ENCODE measurements at regions not wholly inside any gene's neighbourhood (a gene's known extent, or its start where the extent isn't known, plus 50 kb on each side); places are given as distances from the start of the nearest gene placed in this dataset.

DNA sequence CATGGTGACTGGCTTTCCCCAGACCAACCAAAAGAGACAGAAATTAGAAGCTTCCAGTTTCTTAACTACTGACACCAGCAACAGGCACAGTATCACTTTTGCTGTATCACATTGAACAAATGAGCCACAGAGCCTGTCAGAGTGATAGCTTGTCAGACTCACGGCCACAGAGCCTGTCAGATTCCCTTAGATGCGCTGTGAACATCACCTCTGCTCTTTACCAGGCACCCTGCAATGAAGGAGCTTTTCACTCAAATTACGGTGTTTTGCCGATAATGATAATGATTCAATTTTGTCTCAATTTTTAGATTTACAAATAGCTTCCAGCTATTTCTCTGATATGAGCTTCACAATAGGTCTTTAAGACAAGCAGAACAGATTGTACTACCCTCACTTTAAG is 107.9 kb upstream of the GNG12 start:
- H4K20me1 ChIP-seq (ENCODE audit: low read length) = no peaks in the 10 kb centered on the region
- intact Hi-C loops (cut with micrococcal nuclease) = no loop called here
- H3K36me3 ChIP-seq (ENCODE audit: low read depth, low read length) = no peaks in the 10 kb centered on the region
- H3F3A ChIP-seq (ENCODE audit: low read length, unreplicated experiment) = no peaks in the 10 kb centered on the region
- TF ChIP-seq EZH2phosphoT487 (IDR thresholded peaks at IDR 0.05; ENCODE audit: borderline replicate concordance, low read length) (no peak), EZH2 (IDR thresholded peaks at IDR 0.05; ENCODE audit: low read length, unreplicated experiment) (no peak)
- TF ChIP-seq, protein P1, sequence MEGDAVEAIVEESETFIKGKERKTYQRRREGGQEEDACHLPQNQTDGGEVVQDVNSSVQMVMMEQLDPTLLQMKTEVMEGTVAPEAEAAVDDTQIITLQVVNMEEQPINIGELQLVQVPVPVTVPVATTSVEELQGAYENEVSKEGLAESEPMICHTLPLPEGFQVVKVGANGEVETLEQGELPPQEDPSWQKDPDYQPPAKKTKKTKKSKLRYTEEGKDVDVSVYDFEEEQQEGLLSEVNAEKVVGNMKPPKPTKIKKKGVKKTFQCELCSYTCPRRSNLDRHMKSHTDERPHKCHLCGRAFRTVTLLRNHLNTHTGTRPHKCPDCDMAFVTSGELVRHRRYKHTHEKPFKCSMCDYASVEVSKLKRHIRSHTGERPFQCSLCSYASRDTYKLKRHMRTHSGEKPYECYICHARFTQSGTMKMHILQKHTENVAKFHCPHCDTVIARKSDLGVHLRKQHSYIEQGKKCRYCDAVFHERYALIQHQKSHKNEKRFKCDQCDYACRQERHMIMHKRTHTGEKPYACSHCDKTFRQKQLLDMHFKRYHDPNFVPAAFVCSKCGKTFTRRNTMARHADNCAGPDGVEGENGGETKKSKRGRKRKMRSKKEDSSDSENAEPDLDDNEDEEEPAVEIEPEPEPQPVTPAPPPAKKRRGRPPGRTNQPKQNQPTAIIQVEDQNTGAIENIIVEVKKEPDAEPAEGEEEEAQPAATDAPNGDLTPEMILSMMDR (conservative IDR thresholded peaks at IDR 0.05; ENCODE audit: low read depth, low read length) = no peak
- CTCF ChIA-PET = no interaction called here
- no peak overlapping the region for H2AFZ ChIP-seq (ENCODE audit: low read length)
- H3K27me3 ChIP-seq (ENCODE audit: low read length) = no peaks in the 10 kb centered on the region
- no TSS peak for BruUV-seq (replicated peaks)
- POLR2A ChIA-PET (ENCODE audit: unreplicated experiment) = no interaction called here
- H3K4me1 ChIP-seq (ENCODE audit: insufficient read depth, low read length) = no peaks in the 10 kb centered on the region
- H3K9me3 ChIP-seq (ENCODE audit: low read length) = no peaks in the 10 kb centered on the region
- no peaks in the 10 kb centered on the region for H3K79me2 ChIP-seq (ENCODE audit: low read length)
- no peak for ATAC-seq
- DNase-seq = no peak
- no peak overlapping the region for H3K27ac ChIP-seq (ENCODE audit: low read length)
- H3K4me3 ChIP-seq (ENCODE audit: low read length) = no peak overlapping the region
- no peak overlapping the region for H3K4me2 ChIP-seq (ENCODE audit: low read length)
- H3K9me2 ChIP-seq (replicated peaks; ENCODE audit: low read length) = no peaks in the 10 kb centered on the region
- no peak overlapping the region for H3K9ac ChIP-seq (ENCODE audit: low read length)

DNA sequence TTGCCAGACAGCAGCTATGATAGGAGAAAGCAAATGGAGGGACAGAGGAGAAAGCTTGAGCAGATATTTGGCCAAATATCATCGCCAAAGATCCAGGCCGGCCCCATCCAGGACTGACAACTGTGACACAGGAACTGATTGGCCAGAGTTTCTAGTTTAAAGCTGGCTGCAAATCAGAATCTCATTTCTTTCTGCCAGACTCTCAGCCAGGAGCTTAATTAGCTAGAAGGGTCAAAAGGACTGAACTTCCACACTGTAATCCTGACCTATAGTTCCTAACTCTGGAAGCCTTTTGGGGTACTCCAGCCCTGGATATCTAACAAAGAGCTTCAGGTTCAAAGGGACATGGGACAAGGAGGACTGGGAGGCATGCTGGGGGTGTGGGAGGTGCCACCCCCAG is 106.7 kb upstream of the GNG12 start:
- no peak overlapping the region for H2AFZ ChIP-seq (ENCODE audit: low read length)
- no peaks in the 10 kb centered on the region for H3K9me3 ChIP-seq (ENCODE audit: low read length)
- CTCF ChIA-PET = no interaction called here
- DNase-seq = no peak
- no TSS peak for BruUV-seq (replicated peaks)
- H3K4me3 ChIP-seq (ENCODE audit: low read length) = no peak overlapping the region
- no peak for ATAC-seq
- H3K27me3 ChIP-seq (ENCODE audit: low read length) = no peaks in the 10 kb centered on the region
- no peaks in the 10 kb centered on the region for H3K79me2 ChIP-seq (ENCODE audit: low read length)
- no peaks in the 10 kb centered on the region for H3K9me2 ChIP-seq (replicated peaks; ENCODE audit: low read length)
- H3K27ac ChIP-seq (ENCODE audit: low read length) = no peak overlapping the region
- no peak overlapping the region for H3K9ac ChIP-seq (ENCODE audit: low read length)
- no peaks in the 10 kb centered on the region for H3F3A ChIP-seq (ENCODE audit: low read length, unreplicated experiment)
- POLR2A ChIA-PET (ENCODE audit: unreplicated experiment) = no interaction called here
- TF ChIP-seq, protein P1 (conservative IDR thresholded peaks at IDR 0.05; ENCODE audit: low read depth, low read length) = no peak
- TF ChIP-seq EZH2phosphoT487 (IDR thresholded peaks at IDR 0.05; ENCODE audit: borderline replicate concordance, low read length) (no peak), EZH2 (IDR thresholded peaks at IDR 0.05; ENCODE audit: low read length, unreplicated experiment) (no peak)
- H3K4me2 ChIP-seq (ENCODE audit: low read length) = no peak overlapping the region
- H3K4me1 ChIP-seq (ENCODE audit: insufficient read depth, low read length) = no peaks in the 10 kb centered on the region
- intact Hi-C loops (cut with micrococcal nuclease) = no loop called here
- no peaks in the 10 kb centered on the region for H3K36me3 ChIP-seq (ENCODE audit: low read depth, low read length)
- no peaks in the 10 kb centered on the region for H4K20me1 ChIP-seq (ENCODE audit: low read length)

DNA sequence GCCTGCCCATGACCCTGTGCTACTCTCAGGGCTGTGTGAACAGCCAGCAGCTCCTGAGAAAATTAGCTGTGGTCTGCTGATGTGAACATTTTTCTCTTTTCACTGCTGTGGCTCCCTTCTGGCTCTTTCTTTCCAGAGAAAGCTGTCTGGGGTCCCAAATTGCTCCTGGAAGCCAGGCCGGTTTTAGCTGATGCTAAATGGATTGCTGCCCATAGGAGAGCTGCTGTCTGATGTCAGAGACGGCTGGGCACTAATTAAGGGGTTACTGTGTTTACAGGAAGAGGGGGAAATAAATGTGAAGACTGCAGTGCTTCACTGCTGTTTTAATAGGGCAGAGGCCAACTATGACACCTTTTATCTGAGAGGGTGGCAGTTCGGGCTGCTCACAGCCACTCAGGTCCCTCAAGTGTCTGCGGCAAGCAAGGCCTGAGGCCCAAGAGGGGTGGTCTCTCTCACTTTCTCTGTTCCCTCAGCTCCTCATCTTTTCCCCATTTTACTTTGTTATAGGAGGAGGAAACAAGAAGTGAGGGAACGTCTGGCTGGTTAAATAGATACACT is 106.0 kb upstream of the GNG12 start:
- ATAC-seq (no peak), DNase-seq (no peak)
- no peaks in the 10 kb centered on the region for H4K20me1 ChIP-seq (ENCODE audit: low read length)
- H3F3A ChIP-seq (ENCODE audit: low read length, unreplicated experiment) = no peaks in the 10 kb centered on the region
- CTCF ChIA-PET = no interaction called here
- no peak overlapping the region for H3K27ac ChIP-seq (ENCODE audit: low read length)
- no peaks in the 10 kb centered on the region for H3K9me2 ChIP-seq (replicated peaks; ENCODE audit: low read length)
- no peak overlapping the region for H2AFZ ChIP-seq (ENCODE audit: low read length)
- no peak overlapping the region for H3K4me3 ChIP-seq (ENCODE audit: low read length)
- no peak overlapping the region for H3K9ac ChIP-seq (ENCODE audit: low read length)
- H3K4me2 ChIP-seq (ENCODE audit: low read length) = no peak overlapping the region
- POLR2A ChIA-PET (ENCODE audit: unreplicated experiment) = no interaction called here
- no peaks in the 10 kb centered on the region for H3K27me3 ChIP-seq (ENCODE audit: low read length)
- H3K79me2 ChIP-seq (ENCODE audit: low read length) = no peaks in the 10 kb centered on the region
- no peaks in the 10 kb centered on the region for H3K4me1 ChIP-seq (ENCODE audit: insufficient read depth, low read length)
- intact Hi-C loops (cut with micrococcal nuclease) = no loop called here
- no peaks in the 10 kb centered on the region for H3K36me3 ChIP-seq (ENCODE audit: low read depth, low read length)
- no peak for TF ChIP-seq EZH2 (IDR thresholded peaks at IDR 0.05; ENCODE audit: low read length, unreplicated experiment)
- no peaks in the 10 kb centered on the region for H3K9me3 ChIP-seq (ENCODE audit: low read length)
- no TSS peak for BruUV-seq (replicated peaks)

All from PC-3 (cell line).